ENCODE measurements at regions not wholly inside any gene's neighbourhood (a gene's known extent, or its start where the extent isn't known, plus 50 kb on each side); places are given as distances from the start of the nearest gene placed in this dataset.

- Histone ChIP-seq H3K9ac (ENCODE audit: control insufficient read depth, insufficient read depth, low read length) (no peak overlapping the region), H3K36me3 (ENCODE audit: control insufficient read depth in 2 of 2, insufficient read depth in 2 of 2, low read length in 1 of 2) (no peaks in the 10 kb centered on the region), H3K9me3 (replicated peaks; ENCODE audit: control insufficient read depth, insufficient read depth, low read length) (no peaks in the 10 kb centered on the region), H3K4me3 (no peak overlapping the region), H3K27me3 (replicated peaks in 1 of 2; ENCODE audit: control insufficient read depth in 2 of 2, insufficient read depth in 2 of 2, low read length in 1 of 2) (no peaks in the 10 kb centered on the region; a peak in 3 of 4 replicates), H3K79me2 (ENCODE audit: control insufficient read depth, insufficient read depth, low read length) (no peaks in the 10 kb centered on the region), H4K20me1 (ENCODE audit: control insufficient read depth, insufficient read depth) (no peaks in the 10 kb centered on the region), H3K4me1 (ENCODE audit: control insufficient read depth, insufficient read depth, low read length) (no peaks in the 10 kb centered on the region), H2AFZ (ENCODE audit: control insufficient read depth, low read depth, low read length) (no peak overlapping the region), H3K4me2 (ENCODE audit: control insufficient read depth, insufficient read depth) (no peak overlapping the region), H3K27ac (ENCODE audit: control insufficient read depth, insufficient read depth) (no peak overlapping the region)
- FAIRE-seq (no peak), DNase-seq (ENCODE audit: low read depth, low spot score) (no peak), ATAC-seq (no peak)
- ChIA-PET CTCF (interaction anchor here (0.6 kb wide), 1 partner anchor 12 kb away, joined by 3 read pairs; no protein-coding TSS in a partner anchor), RAD21 (ENCODE audit: unreplicated experiment) (no interaction called here), POLR2A (no interaction called here), SMC1A (ENCODE audit: uncharacterized antibody, unreplicated experiment) (no interaction called here)
- no TSS peak for BruUV-seq (replicated peaks)
- TF ChIP-seq MTA3 (IDR thresholded peaks at IDR 0.05; ENCODE audit: borderline replicate concordance, low read length) (no peak), CEBPB (IDR thresholded peaks at IDR 0.05; ENCODE audit: borderline replicate concordance in 1 of 2, low read depth in 2 of 2, low read length in 2 of 2) (no peak), ZNF687 (IDR thresholded peaks at IDR 0.05) (no peak), SMAD1 (IDR thresholded peaks at IDR 0.05; ENCODE audit: low read depth, partially characterized antibody) (no peak), E4F1 (IDR thresholded peaks at IDR 0.05; ENCODE audit: borderline replicate concordance, partially characterized antibody) (no peak), FOXM1 (IDR thresholded peaks at IDR 0.05; ENCODE audit: low read depth, low read length) (no peak), SIN3A (IDR thresholded peaks at IDR 0.05; ENCODE audit: low read depth, low read length) (no peak), KDM1A (IDR thresholded peaks at IDR 0.05; ENCODE audit: borderline replicate concordance) (no peak), E2F8 (IDR thresholded peaks at IDR 0.05; ENCODE audit: low read depth, partially characterized antibody) (no peak), JUNB (IDR thresholded peaks at IDR 0.05) (no peak), ATF3 (IDR thresholded peaks at IDR 0.05; ENCODE audit: borderline replicate concordance, extremely low read depth, low read depth, low read length) (no peak)
- in situ Hi-C loops (cut with MboI) (no loop called here), intact Hi-C loops (cut with micrococcal nuclease; ENCODE audit: unreplicated experiment) (no loop called here)
Observed at GRCh38 chr17:20938988-20939615, 103.7 kb downstream of the USP22 start.

Measured in GM12878 (cell line).